ENCODE measurements at regions not wholly inside any gene's neighbourhood (a gene's known extent, or its start where the extent isn't known, plus 50 kb on each side); places are given as distances from the start of the nearest gene placed in this dataset.
"Not testable (repeated sequence)": the region's sequence is repeated elsewhere in the genome, so short reads cannot be mapped to it uniquely, and the experiment has no call there.

DNA sequence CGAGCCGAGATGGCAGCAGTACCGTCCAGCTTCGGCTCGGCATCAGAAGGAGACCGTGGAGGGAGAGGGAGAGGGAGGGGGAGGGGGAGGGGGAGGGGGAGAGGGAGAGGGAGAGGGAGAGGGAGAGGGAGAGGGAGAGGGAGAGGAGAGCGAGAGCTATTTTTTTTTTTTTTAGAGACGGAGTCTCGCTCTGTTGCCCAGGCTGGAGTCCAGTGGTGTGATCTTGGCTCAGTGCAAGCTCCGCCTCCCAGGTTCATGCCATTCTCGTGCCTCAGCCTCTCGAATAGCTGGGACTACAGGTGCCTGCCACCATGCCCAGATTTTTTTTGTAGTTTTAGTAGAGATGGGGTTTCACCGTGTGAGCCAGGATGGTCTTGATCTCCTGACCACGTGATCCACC lies 106.1 kb upstream of the EEF2KMT start:
- H3K27me3 ChIP-seq (ENCODE audit: control insufficient read depth, insufficient read depth, low read length); DNase-seq; POLR2A ChIA-PET (ENCODE audit: unreplicated experiment); H3K79me1 ChIP-seq (ENCODE audit: low read depth in 1 of 2, low read length in 2 of 2); H2BK20ac ChIP-seq (ENCODE audit: low read depth, low read length); H2BK15ac ChIP-seq (ENCODE audit: low read depth, low read length); in situ Hi-C loops (cut with MboI; ENCODE audit: low sequenced_read_pairs); H3K14ac ChIP-seq (replicated peaks; ENCODE audit: low read depth, low read length); H4K5ac ChIP-seq (ENCODE audit: low read depth, low read length); intact Hi-C loops (cut with micrococcal nuclease); H3K56ac ChIP-seq (ENCODE audit: extremely low read depth, insufficient read depth, low read length); BruUV-seq (replicated peaks); H2BK120ac ChIP-seq (ENCODE audit: low read depth, low read length); H3K4me2 ChIP-seq (ENCODE audit: low read depth, low read length); H3K4me1 ChIP-seq (ENCODE audit: control insufficient read depth, insufficient read depth, low read length); H2BK5ac ChIP-seq (ENCODE audit: low read depth, low read length, poor library complexity, severe bottlenecking); ATAC-seq (ENCODE audit: low read depth); H4K91ac ChIP-seq (ENCODE audit: insufficient read depth, low read depth, low read length); H3K18ac ChIP-seq (ENCODE audit: low read depth, low read length); H2AK5ac ChIP-seq (ENCODE audit: low read depth, low read length); H3K23ac ChIP-seq (ENCODE audit: low read depth, low read length); H3K27ac ChIP-seq (ENCODE audit: insufficient read depth, low read length); H2AFZ ChIP-seq (replicated peaks; ENCODE audit: low read length, poor library complexity); H3K36me3 ChIP-seq (ENCODE audit: control insufficient read depth, insufficient read depth, low read length); H4K8ac ChIP-seq (ENCODE audit: low read depth in 2 of 2, low read length in 2 of 2); H2AK9ac ChIP-seq (replicated peaks; ENCODE audit: low read depth, low read length, poor library complexity); H3K4ac ChIP-seq (ENCODE audit: low read depth, low read length); H3K9me3 ChIP-seq (ENCODE audit: control insufficient read depth, insufficient read depth, low read length); dilution Hi-C loops (cut with HindIII; ENCODE audit: low sequenced_read_pairs, unreplicated experiment); CTCF ChIA-PET; H3K4me3 ChIP-seq (ENCODE audit: insufficient read depth, low read depth, low read length); H3K9me1 ChIP-seq (ENCODE audit: insufficient read depth, low read length); H4K20me1 ChIP-seq (ENCODE audit: insufficient read depth, low read length); H3K9ac ChIP-seq (ENCODE audit: low read depth, low read length): not testable (repeated sequence)
- WGBS, 2 experiments (ENCODE audit: extremely low coverage in 2 of 2, insufficient read length in 1 of 2) = 88% methylated on average over 4 of the region's 14 CpGs; no CpG with 5 or more reads in 1 of the 2 experiments
